ENCODE measurements at regions not wholly inside any gene's neighbourhood (a gene's known extent, or its start where the extent isn't known, plus 50 kb on each side); places are given as distances from the start of the nearest gene placed in this dataset.

DNA sequence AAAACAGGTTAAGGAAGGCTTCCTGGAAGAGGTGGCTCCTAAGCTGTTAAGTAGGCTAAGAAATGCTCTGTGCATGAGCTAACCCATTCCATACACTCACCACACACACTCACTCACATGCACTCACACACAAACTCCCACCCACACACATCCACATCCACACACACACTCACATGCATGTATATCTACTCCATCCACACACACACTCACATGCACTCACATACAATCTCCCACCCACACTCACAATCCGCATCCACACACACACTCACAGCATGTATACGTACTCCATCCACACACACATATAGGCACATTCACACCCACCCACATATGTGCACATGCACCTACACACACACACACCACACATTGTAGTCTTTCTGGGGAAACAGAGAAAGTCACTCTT lies 89.3 kb upstream of the HNF1B start:
- no peak overlapping the region for H3K4me3 ChIP-seq (ENCODE audit: low read depth, low read length)
- TF ChIP-seq, protein P1, sequence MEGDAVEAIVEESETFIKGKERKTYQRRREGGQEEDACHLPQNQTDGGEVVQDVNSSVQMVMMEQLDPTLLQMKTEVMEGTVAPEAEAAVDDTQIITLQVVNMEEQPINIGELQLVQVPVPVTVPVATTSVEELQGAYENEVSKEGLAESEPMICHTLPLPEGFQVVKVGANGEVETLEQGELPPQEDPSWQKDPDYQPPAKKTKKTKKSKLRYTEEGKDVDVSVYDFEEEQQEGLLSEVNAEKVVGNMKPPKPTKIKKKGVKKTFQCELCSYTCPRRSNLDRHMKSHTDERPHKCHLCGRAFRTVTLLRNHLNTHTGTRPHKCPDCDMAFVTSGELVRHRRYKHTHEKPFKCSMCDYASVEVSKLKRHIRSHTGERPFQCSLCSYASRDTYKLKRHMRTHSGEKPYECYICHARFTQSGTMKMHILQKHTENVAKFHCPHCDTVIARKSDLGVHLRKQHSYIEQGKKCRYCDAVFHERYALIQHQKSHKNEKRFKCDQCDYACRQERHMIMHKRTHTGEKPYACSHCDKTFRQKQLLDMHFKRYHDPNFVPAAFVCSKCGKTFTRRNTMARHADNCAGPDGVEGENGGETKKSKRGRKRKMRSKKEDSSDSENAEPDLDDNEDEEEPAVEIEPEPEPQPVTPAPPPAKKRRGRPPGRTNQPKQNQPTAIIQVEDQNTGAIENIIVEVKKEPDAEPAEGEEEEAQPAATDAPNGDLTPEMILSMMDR (IDR thresholded peaks at IDR 0.05; ENCODE audit: low read depth, low read length): no peak

DNA sequence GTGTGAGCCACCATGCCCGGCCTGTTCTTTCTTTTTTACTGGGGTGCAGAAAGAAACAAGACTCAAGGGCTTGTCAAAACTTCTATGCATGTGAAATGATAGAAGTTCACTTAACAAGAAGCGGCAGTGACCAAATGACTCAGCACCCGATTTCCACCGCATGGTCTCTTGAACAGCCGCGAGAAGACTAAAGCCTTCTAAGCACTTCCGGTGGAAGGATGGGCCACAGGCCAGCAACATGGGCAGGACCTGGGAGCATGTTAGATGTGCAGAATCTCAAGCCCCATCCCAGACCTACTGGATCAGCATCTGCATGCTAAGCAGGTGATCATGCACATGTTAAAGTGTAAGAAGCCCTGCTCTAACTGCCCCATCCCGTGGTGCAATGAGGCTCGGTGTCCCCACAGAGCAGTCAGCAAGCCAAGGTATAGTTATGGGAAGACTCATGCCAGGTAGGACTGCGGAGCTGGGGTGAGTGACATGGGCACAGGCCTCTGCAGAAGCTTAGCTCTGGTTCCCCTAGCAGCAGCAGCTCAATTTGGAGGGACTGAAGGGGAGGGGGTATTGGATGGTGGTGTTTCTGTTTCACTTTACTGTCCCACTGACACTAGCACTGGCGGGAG lies 88.5 kb upstream of the HNF1B start:
- no peak overlapping the region for H3K4me3 ChIP-seq (ENCODE audit: low read depth, low read length)
- TF ChIP-seq, protein P1 (IDR thresholded peaks at IDR 0.05; ENCODE audit: low read depth, low read length): no peak

DNA sequence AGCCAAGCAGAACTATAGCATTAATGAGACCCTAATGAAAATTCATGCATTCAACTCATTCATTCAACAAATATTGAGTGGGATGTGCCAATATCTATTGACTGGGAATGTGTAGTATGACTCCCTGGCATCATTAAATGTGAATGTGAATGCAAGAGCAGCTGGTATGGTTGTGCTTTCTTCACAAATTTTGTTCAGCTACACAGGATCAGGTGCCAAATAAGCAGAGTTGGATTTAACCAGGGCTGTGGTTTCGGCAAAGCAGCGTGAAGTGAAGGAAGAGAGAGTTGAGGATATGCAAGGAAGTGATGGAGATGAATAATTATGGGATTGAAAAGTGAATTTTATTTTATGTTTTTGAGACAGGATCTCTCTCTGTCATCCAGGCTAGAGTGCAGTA lies 87.1 kb upstream of the HNF1B start:
- no peak overlapping the region for H3K4me3 ChIP-seq (ENCODE audit: low read depth, low read length)
- TF ChIP-seq, protein P1 (IDR thresholded peaks at IDR 0.05; ENCODE audit: low read depth, low read length): no peak

DNA sequence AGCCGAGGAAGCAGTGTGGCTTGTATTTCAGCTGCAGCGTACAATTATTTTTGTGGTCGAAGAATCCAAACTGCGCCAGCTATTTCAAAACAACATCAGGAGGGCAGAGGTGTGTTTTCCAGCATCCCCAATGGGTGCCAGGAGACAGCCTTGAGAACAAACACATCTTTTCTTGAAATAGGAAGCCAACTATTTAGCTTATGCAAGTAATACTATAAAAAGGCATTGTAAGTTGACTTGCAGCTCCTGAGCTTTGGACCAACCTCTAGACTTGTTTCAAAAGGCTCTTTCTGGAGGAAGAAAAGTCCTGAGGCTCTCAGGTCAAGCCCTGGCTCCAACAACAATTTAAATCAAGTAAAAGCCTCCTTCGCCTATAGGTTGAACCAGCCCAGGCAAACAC lies 86.6 kb upstream of the HNF1B start:
- no peak overlapping the region for H3K4me3 ChIP-seq (ENCODE audit: low read depth, low read length)

DNA sequence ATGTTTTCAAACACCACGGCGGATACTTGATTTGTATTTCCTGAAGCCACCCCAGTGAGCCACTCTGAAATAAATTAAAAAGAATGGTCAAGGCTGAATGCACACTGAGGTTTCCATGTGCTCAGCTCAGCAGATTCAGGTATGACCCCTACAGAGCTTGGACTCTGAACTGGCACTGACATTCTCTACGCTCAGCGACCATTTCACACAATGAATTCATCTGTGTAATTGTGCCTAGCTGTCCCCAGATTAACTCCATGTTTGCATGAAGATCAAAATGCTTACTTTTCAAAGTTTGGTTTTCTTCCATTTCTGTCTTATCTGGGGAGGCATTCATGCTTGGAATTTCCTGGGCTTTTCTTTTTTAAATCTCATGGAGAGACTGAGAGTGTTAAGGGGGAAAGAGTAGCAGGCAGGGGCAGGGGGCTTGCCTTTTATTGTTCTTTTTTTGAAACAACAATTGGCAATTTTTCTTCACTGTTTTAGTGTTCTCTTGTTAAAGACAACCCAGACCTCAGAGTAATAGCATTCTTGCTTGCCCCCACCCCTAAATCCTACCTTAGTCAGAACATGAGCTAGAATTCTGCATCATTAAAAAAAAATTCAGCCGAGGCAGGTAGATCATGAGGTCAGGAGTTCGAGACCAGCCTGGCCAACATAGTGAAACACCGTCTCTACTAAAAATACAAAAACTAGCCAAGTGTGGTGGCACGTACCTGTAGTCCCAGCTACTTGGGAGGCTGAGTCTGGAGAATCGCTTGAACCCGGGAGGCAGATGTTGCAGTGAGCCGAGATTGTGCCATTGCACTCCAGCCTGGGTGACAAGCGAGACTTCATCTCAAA lies 85.5 kb upstream of the HNF1B start:
- H3K4me3 ChIP-seq (ENCODE audit: low read depth, low read length): no peak overlapping the region
- TF ChIP-seq, protein P1 (IDR thresholded peaks at IDR 0.05; ENCODE audit: low read depth, low read length): no peak

More for the DNA sequence above, 86.6 kb upstream of the HNF1B start:
- TF ChIP-seq, protein P1 (IDR thresholded peaks at IDR 0.05; ENCODE audit: low read depth, low read length): no peak

DNA sequence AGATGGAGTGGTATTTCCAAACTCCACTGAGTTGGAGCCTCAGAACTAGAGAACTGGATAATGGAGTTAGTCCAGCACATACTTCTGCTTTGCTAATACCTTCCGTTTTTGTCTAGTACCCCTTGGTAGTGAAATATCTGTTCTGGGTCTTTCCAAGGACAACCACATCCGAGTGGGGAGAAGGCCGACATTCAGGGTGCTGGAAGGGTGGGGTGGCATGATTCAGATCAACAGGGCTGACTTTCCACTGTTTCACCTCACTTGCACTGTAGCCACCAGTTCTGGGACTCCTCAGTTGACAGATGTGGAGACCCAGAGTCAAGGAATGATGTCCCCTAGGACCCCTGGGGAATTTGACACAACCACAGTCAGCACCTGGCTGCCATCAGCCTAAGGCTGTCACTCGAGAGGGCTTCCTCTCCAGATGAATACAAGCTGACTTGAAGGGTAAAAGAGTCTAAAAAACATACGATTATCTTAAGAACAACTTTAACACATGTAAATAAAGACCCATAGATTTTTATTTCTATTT lies 84.8 kb upstream of the HNF1B start:
- TF ChIP-seq, protein P1 (IDR thresholded peaks at IDR 0.05; ENCODE audit: low read depth, low read length): no peak
- H3K4me3 ChIP-seq (ENCODE audit: low read depth, low read length): no peak overlapping the region

DNA sequence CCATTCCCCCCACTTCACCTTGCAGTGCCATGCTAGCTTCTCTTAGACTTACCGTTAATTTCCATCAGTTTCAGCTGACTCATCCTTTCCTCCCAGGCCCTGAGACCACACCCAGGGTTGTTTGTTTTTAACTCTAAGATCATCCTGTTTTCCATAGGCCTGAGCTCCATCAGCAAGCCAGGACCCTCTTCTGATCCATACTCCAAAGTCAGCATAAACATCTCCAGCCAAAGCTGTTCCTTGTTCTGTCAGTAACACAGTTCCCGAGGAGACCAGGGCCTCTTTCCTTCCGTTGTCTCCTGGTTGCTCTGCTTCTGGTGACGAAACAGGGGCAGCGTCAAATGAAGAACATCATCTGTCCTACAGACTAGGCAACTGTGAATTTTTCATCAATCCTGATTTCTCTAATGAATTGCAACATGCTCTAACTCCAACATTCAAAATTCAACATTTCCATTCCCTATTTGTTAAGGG lies 83.8 kb upstream of the HNF1B start:
- TF ChIP-seq, protein P1 (IDR thresholded peaks at IDR 0.05; ENCODE audit: low read depth, low read length): no peak
- no peak overlapping the region for H3K4me3 ChIP-seq (ENCODE audit: low read depth, low read length)
